Gastrocnemius medialis (tissue), 4 donors: ENCODE measurements at regions not wholly inside any gene's neighbourhood (a gene's known extent, or its start where the extent isn't known, plus 50 kb on each side); places are given as distances from the start of the nearest gene placed in this dataset.

Experiments used
- ATAC-seq, 2 donors: fragments of 150-250 bp; one replicate each; pipeline ENCODE4 v1.9.1; 2016
- DNase-seq, 2 donors: peaks; one replicate each; pipeline ENCODE4 v3.0.0-alpha.2; 2019
- H3K27ac ChIP-seq, 4 donors: fragments of 200-600 bp; sonication (generic); 1 replicate in 1 of 4; 2 replicates in 3 of 4; pipeline ENCODE4 v1.5.1; 2016 to 2018; ENCODE audit warnings: mild to moderate bottlenecking in 2 of 4, moderate library complexity in 1 of 4
- H3K27me3 ChIP-seq, 3 donors: fragments of 200-600 bp; sonication (generic) in 2 of 3; 1 replicate in 1 of 3; 2 replicates in 2 of 3; pipeline versions ENCODE4 v1.5.1 to v1.6.0; 2016 to 2019; ENCODE audit warnings: mild to moderate bottlenecking in 1 of 3, moderate library complexity in 1 of 3
- H3K36me3 ChIP-seq, 2 donors: fragments of 200-600 bp; sonication (generic) in 1 of 2; one replicate each; pipeline ENCODE4 v1.5.1; 2017 to 2018
- H3K4me1 ChIP-seq, 2 donors: fragments of 200-600 bp; sonication (generic) in 1 of 2; one replicate each; pipeline ENCODE4 v1.5.1; 2016 to 2017; ENCODE audit warnings: mild to moderate bottlenecking in 2 of 2
- H3K4me3 ChIP-seq, 4 donors: fragments of 200-600 bp; sonication (generic) in 3 of 4; 1 replicate in 1 of 4; 2 replicates in 3 of 4; pipeline ENCODE4 v1.5.1; 2016 to 2019; ENCODE audit warnings: mild to moderate bottlenecking in 2 of 4
- H3K9me3 ChIP-seq, 3 donors: fragments of 200-600 bp; sonication (generic) in 2 of 3; 1 replicate in 1 of 3; 2 replicates in 2 of 3; pipeline ENCODE4 v1.5.1; 2016 to 2019
- POLR2A ChIP-seq, 2 donors: fragments of 450-650 bp; IDR thresholded peaks; one replicate each; pipeline ENCODE4 v1.6.1; 2017; ENCODE audit warnings: antibody characterized with exemption in 2 of 2, mild to moderate bottlenecking in 2 of 2, moderate library complexity in 2 of 2
- in situ Hi-C, 4 donors: fragments of 200-750 bp; cut with MboI; loops; one replicate each; pipeline versions ENCODE4 v1.15.0 to v1.8.0; 2017; ENCODE audit warnings: low sequenced_read_pairs in 4 of 4
- intact Hi-C: fragments of 100-400 bp; cut with DNase I; formaldehyde crosslinking; loops from one replicate; pipeline ENCODE4 v1.15.1; 2023; ENCODE audit warnings: low total_unique reads
- TF ChIP-seq, protein P1 (sequence below), 5 experiments: fragments of 450-650 bp in 3 of 5; fragments of 200-600 bp in 2 of 5; sonication (generic) in 2 of 5; IDR thresholded peaks in 4 of 5; conservative IDR thresholded peaks in 1 of 5; 1 replicate in 4 of 5; 2 replicates in 1 of 5; pipeline ENCODE4 v1.5.1; 2016 to 2019; ENCODE audit warnings: antibody characterized with exemption in 5 of 5, mild to moderate bottlenecking in 3 of 5, moderate library complexity in 3 of 5

DNA sequence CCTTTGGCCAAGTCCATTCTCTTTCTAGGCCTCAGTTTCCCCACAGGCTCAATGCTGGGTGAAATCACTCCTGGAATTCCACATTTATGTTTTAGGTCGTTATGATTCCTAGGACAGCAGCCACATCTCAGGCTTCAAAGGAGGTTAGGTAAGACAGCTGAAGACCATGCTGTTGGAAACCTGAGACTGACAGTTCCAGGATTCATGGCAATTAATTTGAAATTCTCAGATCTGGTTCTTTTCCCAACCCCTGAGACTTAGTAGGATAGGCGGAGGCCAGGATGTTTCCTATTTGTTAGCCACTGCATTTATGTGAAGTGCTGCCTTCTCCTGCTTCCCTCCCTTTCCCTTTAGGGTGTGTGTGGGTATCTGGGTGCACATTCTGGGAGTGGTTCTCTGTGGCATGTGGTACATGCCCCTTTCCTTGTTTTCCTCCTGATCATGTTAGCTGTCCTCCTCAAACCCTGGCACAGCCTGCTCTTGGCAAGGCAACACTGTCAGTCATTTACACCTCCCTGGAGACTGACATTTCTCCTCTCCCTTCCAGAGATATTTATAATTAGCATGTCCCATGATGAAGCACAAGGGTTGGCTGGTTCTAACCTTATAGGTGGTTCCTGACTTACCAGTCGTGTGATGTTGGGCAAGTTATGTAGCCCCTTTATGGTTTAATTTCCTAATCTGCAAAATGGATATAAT is 91.4 kb upstream of the SALL1 start:
- Histone ChIP-seq H3K9me3 (no peaks in the 10 kb centered on the region), H3K4me1 (no peaks in the 10 kb centered on the region), H3K27me3 (no peaks in the 10 kb centered on the region), H3K27ac (no peak overlapping the region), H3K36me3 (no peaks in the 10 kb centered on the region), H3K4me3 (no peak overlapping the region)
- no peak for ATAC-seq
- no peak for TF ChIP-seq POLR2A (IDR thresholded peaks at IDR 0.05)
- TF ChIP-seq, protein P1, sequence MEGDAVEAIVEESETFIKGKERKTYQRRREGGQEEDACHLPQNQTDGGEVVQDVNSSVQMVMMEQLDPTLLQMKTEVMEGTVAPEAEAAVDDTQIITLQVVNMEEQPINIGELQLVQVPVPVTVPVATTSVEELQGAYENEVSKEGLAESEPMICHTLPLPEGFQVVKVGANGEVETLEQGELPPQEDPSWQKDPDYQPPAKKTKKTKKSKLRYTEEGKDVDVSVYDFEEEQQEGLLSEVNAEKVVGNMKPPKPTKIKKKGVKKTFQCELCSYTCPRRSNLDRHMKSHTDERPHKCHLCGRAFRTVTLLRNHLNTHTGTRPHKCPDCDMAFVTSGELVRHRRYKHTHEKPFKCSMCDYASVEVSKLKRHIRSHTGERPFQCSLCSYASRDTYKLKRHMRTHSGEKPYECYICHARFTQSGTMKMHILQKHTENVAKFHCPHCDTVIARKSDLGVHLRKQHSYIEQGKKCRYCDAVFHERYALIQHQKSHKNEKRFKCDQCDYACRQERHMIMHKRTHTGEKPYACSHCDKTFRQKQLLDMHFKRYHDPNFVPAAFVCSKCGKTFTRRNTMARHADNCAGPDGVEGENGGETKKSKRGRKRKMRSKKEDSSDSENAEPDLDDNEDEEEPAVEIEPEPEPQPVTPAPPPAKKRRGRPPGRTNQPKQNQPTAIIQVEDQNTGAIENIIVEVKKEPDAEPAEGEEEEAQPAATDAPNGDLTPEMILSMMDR (IDR thresholded peaks at IDR 0.05 in 4 of 5, conservative IDR thresholded peaks at IDR 0.05 in 1 of 5): no peak
- in situ Hi-C loops (no loop called here), intact Hi-C loops (no loop called here)
- no peak for DNase-seq

DNA sequence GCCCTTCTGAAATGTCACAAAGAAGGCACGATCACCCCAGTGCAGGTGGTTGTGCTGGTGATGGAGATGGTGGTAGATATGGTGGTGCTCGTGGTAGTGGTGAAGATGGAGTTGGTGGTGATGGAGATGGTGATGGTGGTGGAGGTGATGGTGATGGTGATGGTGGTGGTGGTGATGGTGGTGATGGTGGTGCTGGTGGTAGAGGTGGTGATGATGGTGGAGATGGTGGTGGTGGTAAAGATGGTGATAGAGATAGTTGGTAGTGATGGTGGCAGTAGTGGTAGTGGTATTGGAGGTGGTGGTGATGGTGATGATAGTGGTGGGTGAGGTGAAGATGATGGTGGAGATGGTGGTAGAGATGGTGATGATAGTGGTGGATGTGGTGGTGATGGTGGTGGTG is 88.1 kb upstream of the SALL1 start:
- intact Hi-C loops: no loop called here

DNA sequence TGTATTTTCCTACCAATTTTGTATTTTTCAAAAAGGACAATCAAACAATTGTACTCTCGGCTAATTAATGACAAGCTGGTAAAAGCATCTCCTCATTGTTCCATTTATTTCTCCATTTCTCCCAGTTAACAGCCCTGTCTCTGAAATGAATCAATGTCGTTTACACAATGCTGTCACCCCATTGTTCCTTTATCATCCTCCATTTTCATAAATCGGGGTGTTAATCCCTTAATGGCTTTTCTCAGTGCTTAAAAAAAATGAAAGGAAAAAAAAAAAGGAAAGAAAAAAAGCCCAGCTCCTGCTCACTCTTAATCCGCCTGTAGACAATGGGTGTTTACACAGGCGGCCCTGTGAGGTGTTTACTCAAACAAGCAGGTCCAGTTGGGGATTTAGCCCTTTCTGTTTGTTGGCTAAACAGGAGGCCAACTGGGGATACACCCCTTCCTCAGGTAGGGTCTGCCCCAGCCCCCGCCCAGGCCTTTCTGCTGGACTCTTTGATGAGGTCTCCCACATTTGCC is 86.8 kb upstream of the SALL1 start:
- no peak for TF ChIP-seq POLR2A (IDR thresholded peaks at IDR 0.05)
- TF ChIP-seq, protein P1 (IDR thresholded peaks at IDR 0.05 in 4 of 5, conservative IDR thresholded peaks at IDR 0.05 in 1 of 5): no peak
- intact Hi-C loops (no loop called here), in situ Hi-C loops (no loop called here)
- no peak overlapping the region for H3K27ac ChIP-seq
- H3K4me3 ChIP-seq: no peak overlapping the region
- DNase-seq (no peak), ATAC-seq (no peak)
- no peaks in the 10 kb centered on the region for H3K36me3 ChIP-seq
- H3K9me3 ChIP-seq: no peaks in the 10 kb centered on the region
- H3K4me1 ChIP-seq: no peaks in the 10 kb centered on the region
- H3K27me3 ChIP-seq: no peaks in the 10 kb centered on the region

More for the DNA sequence above, 88.1 kb upstream of the SALL1 start:
- TF ChIP-seq POLR2A (IDR thresholded peaks at IDR 0.05): no peak
- TF ChIP-seq, protein P1 (IDR thresholded peaks at IDR 0.05 in 4 of 5, conservative IDR thresholded peaks at IDR 0.05 in 1 of 5): no peak
- Histone ChIP-seq H3K27ac (no peak overlapping the region), H3K4me3 (no peak overlapping the region), H3K4me1 (no peaks in the 10 kb centered on the region), H3K36me3 (no peaks in the 10 kb centered on the region), H3K27me3 (no peaks in the 10 kb centered on the region), H3K9me3 (no peaks in the 10 kb centered on the region)
- in situ Hi-C loops: no loop called here
- DNase-seq: no peak
- ATAC-seq: no peak

DNA sequence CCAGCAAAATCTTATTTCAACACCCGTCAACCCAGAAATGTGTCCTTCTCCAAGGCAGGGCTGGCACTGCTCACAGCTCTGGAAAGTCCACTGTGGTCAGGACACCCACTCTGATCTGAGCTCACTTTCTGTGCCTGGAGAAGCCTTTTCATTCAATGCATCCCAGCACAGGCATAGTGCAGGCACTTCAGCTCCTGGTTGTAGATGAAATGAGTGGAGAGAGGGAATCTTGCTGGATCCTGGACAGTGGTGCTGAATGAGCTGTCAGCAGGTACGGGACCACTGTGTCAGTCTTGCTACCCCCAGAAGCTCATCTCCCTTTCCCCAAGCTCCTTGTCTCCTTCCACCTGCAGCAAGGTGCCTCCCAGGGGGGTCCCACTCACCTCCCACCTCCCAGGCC is 86.1 kb upstream of the SALL1 start:
- intact Hi-C loops: no loop called here
- Histone ChIP-seq H3K27ac (no peak overlapping the region), H3K9me3 (no peaks in the 10 kb centered on the region), H3K36me3 (no peaks in the 10 kb centered on the region), H3K4me3 (no peak overlapping the region), H3K4me1 (no peaks in the 10 kb centered on the region), H3K27me3 (no peaks in the 10 kb centered on the region)
- ATAC-seq (no peak), DNase-seq (no peak)
- no peak for TF ChIP-seq POLR2A (IDR thresholded peaks at IDR 0.05)
- TF ChIP-seq, protein P1 (IDR thresholded peaks at IDR 0.05 in 4 of 5, conservative IDR thresholded peaks at IDR 0.05 in 1 of 5): no peak
- in situ Hi-C loops: no loop called here

DNA sequence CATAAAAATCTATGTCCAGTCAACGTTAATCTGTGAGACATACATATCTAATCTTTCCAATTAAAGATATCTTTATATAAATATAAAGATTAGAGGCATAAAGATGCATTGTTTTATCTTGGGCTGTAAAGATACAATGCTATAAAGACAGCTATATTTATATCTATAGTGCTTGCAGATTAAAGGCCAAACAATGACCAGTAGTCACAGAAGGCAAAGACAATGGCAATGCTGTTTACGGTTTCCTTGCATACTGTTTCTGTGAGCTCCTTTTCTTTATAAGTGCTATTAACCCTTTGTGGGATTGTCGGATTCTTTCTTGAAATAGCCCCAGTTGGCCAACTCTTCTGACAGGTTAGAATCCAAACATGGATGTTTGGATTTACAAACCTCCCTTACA is 85.5 kb upstream of the SALL1 start:
- Histone ChIP-seq H3K27me3 (no peaks in the 10 kb centered on the region), H3K4me1 (no peaks in the 10 kb centered on the region), H3K36me3 (no peaks in the 10 kb centered on the region), H3K4me3 (no peak overlapping the region), H3K27ac (no peak overlapping the region), H3K9me3 (no peaks in the 10 kb centered on the region)
- DNase-seq: no peak
- intact Hi-C loops: no loop called here
- in situ Hi-C loops: no loop called here
- ATAC-seq: no peak
- TF ChIP-seq POLR2A (IDR thresholded peaks at IDR 0.05): no peak
- TF ChIP-seq, protein P1 (IDR thresholded peaks at IDR 0.05 in 4 of 5, conservative IDR thresholded peaks at IDR 0.05 in 1 of 5): no peak
